ENCODE measurements at regions not wholly inside any gene's neighbourhood (a gene's known extent, or its start where the extent isn't known, plus 50 kb on each side); places are given as distances from the start of the nearest gene placed in this dataset.

- no peak for DNase-seq (ENCODE audit: low read depth in 2 of 2)
Measured at GRCh38 chr3:13266005-13266404, 154.1 kb downstream of the NUP210 start.

GRCh38 chr3:13265507-13265906, 154.6 kb downstream of the NUP210 start:
- no peak for DNase-seq (ENCODE audit: low read depth in 2 of 2)

GRCh38 chr3:13265016-13265415, 155.1 kb downstream of the NUP210 start:
- DNase-seq (ENCODE audit: low read depth in 2 of 2) = no peak

GRCh38 chr3:13264468-13264795, 155.7 kb downstream of the NUP210 start:
- no peak for DNase-seq (ENCODE audit: low read depth in 2 of 2)

- DNase-seq (ENCODE audit: low read depth in 2 of 2) = no peak
Measured at GRCh38 chr3:13263770-13264467, 156.2 kb downstream of the NUP210 start.

GRCh38 chr3:13262493-13263211, 157.5 kb downstream of the NUP210 start:
- no peak for DNase-seq (ENCODE audit: low read depth in 2 of 2)

GRCh38 chr3:13261892-13262291, 158.2 kb downstream of the NUP210 start:
- DNase-seq (ENCODE audit: low read depth in 2 of 2) = no peak

- no peak for DNase-seq (ENCODE audit: low read depth in 2 of 2)
Measured at GRCh38 chr3:13261104-13261830, 158.9 kb downstream of the NUP210 start.

GRCh38 chr3:13260259-13261103, 159.6 kb downstream of the NUP210 start:
- DNase-seq (ENCODE audit: low read depth in 2 of 2) = no peak

- no peak for DNase-seq (ENCODE audit: low read depth in 2 of 2)
Measured at GRCh38 chr3:13259831-13260230, 160.3 kb downstream of the NUP210 start.

GRCh38 chr3:13258986-13259514, 161.1 kb downstream of the NUP210 start:
- no peak for DNase-seq (ENCODE audit: low read depth in 2 of 2)

GRCh38 chr3:13258280-13258679, 161.8 kb downstream of the NUP210 start:
- DNase-seq (ENCODE audit: low read depth in 2 of 2) = no peak

GRCh38 chr3:13257666-13258065, 162.5 kb downstream of the NUP210 start:
- DNase-seq (ENCODE audit: low read depth in 2 of 2) = no peak

GRCh38 chr3:13256845-13257244, 163.3 kb downstream of the NUP210 start:
- no peak for DNase-seq (ENCODE audit: low read depth in 2 of 2)

GRCh38 chr3:13254028-13254951, 165.8 kb downstream of the NUP210 start:
- DNase-seq (ENCODE audit: low read depth in 2 of 2) = no peak

- DNase-seq (ENCODE audit: low read depth in 2 of 2) = no peak
Measured at GRCh38 chr3:13253208-13253937, 166.7 kb downstream of the NUP210 start.

- no peak for DNase-seq (ENCODE audit: low read depth in 2 of 2)
Measured at GRCh38 chr3:13252207-13252606, 167.9 kb downstream of the NUP210 start.

GRCh38 chr3:13251166-13251903, 168.8 kb downstream of the NUP210 start:
- DNase-seq (ENCODE audit: low read depth in 2 of 2) = no peak
